Endothelial cell (in vitro differentiated cells): ENCODE measurements at regions not wholly inside any gene's neighbourhood (a gene's known extent, or its start where the extent isn't known, plus 50 kb on each side); places are given as distances from the start of the nearest gene placed in this dataset.

Experiments
- DNase-seq: peaks from one replicate; pipeline ENCODE4 v3.0.0; 2021; ENCODE audit warnings: low spot score
- H3K27ac Mint-ChIP-seq: one replicate; pipeline ENCODE4 v1.8.0; 2021; ENCODE audit warnings: mixed read lengths, inconsistent platforms; ENCODE audit not compliant: unreplicated experiment
- H3K27me3 Mint-ChIP-seq: one replicate; pipeline ENCODE4 v1.8.0; 2021; ENCODE audit warnings: mild to moderate bottlenecking, moderate library complexity, mixed read lengths, inconsistent platforms; ENCODE audit not compliant: unreplicated experiment
- H3K36me3 Mint-ChIP-seq: one replicate; pipeline ENCODE4 v1.8.0; 2021; ENCODE audit warnings: mild to moderate bottlenecking, low read depth, mixed read lengths, inconsistent platforms; ENCODE audit not compliant: unreplicated experiment
- H3K4me1 Mint-ChIP-seq: one replicate; pipeline ENCODE4 v1.8.0; 2021; ENCODE audit warnings: mild to moderate bottlenecking, mixed read lengths, inconsistent platforms; ENCODE audit not compliant: unreplicated experiment
- H3K4me3 Mint-ChIP-seq: one replicate; pipeline ENCODE4 v1.8.0; 2021; ENCODE audit warnings: mild to moderate bottlenecking, mixed read lengths, inconsistent platforms; ENCODE audit not compliant: unreplicated experiment
- H3K9me3 Mint-ChIP-seq: one replicate; pipeline ENCODE4 v1.8.0; 2021; ENCODE audit warnings: mixed read lengths, inconsistent platforms; ENCODE audit not compliant: unreplicated experiment
- TF ChIP-seq, protein P1 (sequence below): fragments of 200-600 bp; sonication (generic); IDR thresholded peaks from one replicate; pipeline ENCODE4 v1.5.0; 2021; ENCODE audit warnings: antibody characterized with exemption; ENCODE audit not compliant: unreplicated experiment

DNA sequence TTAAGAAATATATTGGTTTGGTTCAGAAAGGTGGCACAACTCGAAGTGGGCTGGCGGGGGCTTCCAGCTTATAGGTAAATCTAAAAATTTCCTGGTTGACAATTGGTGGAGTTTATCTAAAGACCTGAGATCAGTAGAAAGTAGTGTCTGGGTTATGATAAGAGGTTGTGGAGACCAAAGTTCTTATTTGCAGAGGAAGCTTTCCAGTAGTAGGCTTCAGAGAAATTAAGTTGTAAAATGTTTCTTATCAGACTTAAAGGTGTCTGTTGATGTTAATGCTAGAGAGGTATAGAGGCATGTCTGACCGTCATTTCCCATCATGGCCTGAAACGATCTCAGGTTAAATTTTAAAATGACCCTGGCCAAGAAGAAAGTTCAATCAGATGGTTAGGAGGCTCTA, 565.2 kb upstream of the DPPA4 start:
- Mint-ChIP-seq H3K27me3 (no peaks in the 10 kb centered on the region), H3K4me1 (no peaks in the 10 kb centered on the region), H3K36me3 (no peaks in the 10 kb centered on the region), H3K27ac (no peak overlapping the region), H3K9me3 (peaks cover 8% of the 10 kb centered on the region), H3K4me3 (no peak overlapping the region)
- TF ChIP-seq, protein P1, sequence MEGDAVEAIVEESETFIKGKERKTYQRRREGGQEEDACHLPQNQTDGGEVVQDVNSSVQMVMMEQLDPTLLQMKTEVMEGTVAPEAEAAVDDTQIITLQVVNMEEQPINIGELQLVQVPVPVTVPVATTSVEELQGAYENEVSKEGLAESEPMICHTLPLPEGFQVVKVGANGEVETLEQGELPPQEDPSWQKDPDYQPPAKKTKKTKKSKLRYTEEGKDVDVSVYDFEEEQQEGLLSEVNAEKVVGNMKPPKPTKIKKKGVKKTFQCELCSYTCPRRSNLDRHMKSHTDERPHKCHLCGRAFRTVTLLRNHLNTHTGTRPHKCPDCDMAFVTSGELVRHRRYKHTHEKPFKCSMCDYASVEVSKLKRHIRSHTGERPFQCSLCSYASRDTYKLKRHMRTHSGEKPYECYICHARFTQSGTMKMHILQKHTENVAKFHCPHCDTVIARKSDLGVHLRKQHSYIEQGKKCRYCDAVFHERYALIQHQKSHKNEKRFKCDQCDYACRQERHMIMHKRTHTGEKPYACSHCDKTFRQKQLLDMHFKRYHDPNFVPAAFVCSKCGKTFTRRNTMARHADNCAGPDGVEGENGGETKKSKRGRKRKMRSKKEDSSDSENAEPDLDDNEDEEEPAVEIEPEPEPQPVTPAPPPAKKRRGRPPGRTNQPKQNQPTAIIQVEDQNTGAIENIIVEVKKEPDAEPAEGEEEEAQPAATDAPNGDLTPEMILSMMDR, result no peak
- DNase-seq, result no peak

DNA sequence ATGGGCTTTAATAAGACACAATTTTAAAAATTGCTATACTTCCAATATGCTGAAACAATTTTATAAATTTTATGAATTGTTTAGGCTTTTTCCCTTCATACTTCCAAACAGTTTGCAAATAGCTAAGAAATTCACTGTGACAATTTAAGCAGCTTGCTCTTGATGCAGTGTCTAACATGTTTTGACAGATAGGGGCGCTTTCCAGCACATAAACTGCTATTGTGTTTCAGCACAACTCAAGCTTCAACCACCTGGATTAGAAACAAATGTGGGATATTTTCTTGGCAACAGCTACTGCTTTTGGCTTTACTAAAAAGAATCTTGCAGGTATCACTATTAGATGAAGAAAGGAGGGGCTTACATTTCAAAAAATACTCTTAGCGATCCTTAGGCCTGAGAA, 565.8 kb upstream of the DPPA4 start:
- Mint-ChIP-seq H3K4me1 (no peaks in the 10 kb centered on the region), H3K27me3 (no peaks in the 10 kb centered on the region), H3K27ac (no peak overlapping the region), H3K4me3 (no peak overlapping the region), H3K36me3 (no peaks in the 10 kb centered on the region), H3K9me3 (peaks cover 8% of the 10 kb centered on the region)
- TF ChIP-seq, protein P1, result no peak
- no peak for DNase-seq

DNA sequence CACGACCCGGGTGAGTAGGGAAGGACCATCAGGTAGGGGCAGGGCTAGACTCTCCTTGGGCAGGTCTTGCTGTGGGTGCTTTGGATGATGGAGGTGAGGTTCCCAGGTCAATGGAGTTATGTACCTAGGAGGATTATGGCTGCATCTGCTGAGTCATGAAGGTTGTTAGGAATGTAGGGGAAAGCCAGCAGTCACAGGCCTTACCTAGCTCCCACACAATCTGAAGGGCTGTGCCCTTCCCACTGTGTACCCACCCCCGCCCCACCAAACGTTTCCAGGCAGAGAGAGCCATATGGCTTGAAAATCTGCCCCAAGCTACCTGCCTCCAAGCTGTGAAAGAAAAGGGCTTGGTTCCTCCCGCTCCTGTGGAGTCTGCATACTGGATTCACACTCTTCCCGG, 573.4 kb upstream of the DPPA4 start:
- Mint-ChIP-seq H3K4me1 (no peaks in the 10 kb centered on the region), H3K36me3 (no peaks in the 10 kb centered on the region), H3K4me3 (no peak overlapping the region), H3K9me3 (peaks cover 8% of the 10 kb centered on the region), H3K27ac (no peak overlapping the region), H3K27me3 (peaks cover 2% of the 10 kb centered on the region)
- no peak for DNase-seq
- TF ChIP-seq, protein P1, result no peak

DNA sequence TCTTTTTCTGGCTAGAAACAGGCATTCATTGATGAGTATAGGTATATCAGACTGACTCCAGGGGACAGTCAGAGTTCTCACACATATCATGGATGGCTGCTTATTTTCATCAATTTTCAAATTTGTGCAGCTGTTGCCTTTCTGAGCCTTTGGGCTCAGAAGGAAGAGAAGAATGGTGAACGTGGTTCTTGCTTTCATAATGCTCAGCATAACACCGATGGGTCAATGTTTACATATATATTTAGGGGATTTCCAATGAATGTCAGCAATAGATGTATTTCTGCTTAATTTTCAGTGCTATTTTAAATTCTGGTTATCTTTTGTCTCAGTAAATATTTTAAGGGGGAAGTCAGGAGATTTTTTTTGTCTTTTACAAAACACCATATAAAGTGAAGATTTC, 581.4 kb upstream of the DPPA4 start:
- no peaks in the 10 kb centered on the region for H3K4me1 Mint-ChIP-seq
- DNase-seq, result no peak
- no peaks in the 10 kb centered on the region for H3K9me3 Mint-ChIP-seq
- H3K4me3 Mint-ChIP-seq, result no peak overlapping the region
- no peak overlapping the region for H3K27ac Mint-ChIP-seq
- TF ChIP-seq, protein P1, result no peak
- no peaks in the 10 kb centered on the region for H3K36me3 Mint-ChIP-seq
- H3K27me3 Mint-ChIP-seq, result no peaks in the 10 kb centered on the region

DNA sequence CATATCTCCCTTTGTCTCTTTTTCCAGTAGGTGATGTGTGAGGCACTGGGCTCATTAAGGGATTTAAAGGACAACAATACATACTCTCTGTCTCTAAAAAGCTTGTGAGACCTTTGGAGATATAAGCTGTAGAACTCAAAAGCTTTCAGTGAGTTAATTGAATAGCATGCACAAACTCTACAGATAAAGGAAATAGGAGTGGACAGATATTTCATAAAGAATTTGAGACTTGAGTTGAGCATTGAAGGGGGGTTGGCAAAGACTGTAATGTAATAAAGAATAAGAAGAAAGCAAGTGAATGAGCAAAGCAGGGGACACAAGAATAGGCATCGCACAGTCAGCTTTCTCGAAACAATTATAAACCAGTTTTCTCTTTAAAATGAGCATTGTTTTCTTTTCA, 583.4 kb upstream of the DPPA4 start:
- no peaks in the 10 kb centered on the region for H3K9me3 Mint-ChIP-seq
- H3K4me1 Mint-ChIP-seq, result no peaks in the 10 kb centered on the region
- H3K4me3 Mint-ChIP-seq, result no peak overlapping the region
- no peaks in the 10 kb centered on the region for H3K27me3 Mint-ChIP-seq
- no peak overlapping the region for H3K27ac Mint-ChIP-seq
- TF ChIP-seq, protein P1, result no peak
- H3K36me3 Mint-ChIP-seq, result no peaks in the 10 kb centered on the region
- no peak for DNase-seq
